ENCODE measurements at regions not wholly inside any gene's neighbourhood (a gene's known extent, or its start where the extent isn't known, plus 50 kb on each side); places are given as distances from the start of the nearest gene placed in this dataset.

GRCh38 chr10:34890939-34891338, 75.8 kb upstream of the PARD3 start:
- no peak for TF ChIP-seq CTCF (conservative IDR thresholded peaks at IDR 0.05; ENCODE audit: low read depth, low read length)
- intact Hi-C loops (cut with micrococcal nuclease; ENCODE audit: unreplicated experiment): no loop called here
- BruUV-seq (replicated peaks): no TSS peak
- Histone ChIP-seq H3K36me3 (ENCODE audit: insufficient read depth, low read length, poor library complexity, severe bottlenecking) (no peaks in the 10 kb centered on the region), H3K9me3 (ENCODE audit: low read depth, low read length, poor library complexity, severe bottlenecking) (no peaks in the 10 kb centered on the region), H3K4me1 (ENCODE audit: insufficient read depth, low read length, poor library complexity, severe bottlenecking) (no peaks in the 10 kb centered on the region), H3K4me3 (ENCODE audit: low read depth, low read length, poor library complexity, severe bottlenecking) (no peak overlapping the region), H3K27me3 (replicated peaks; ENCODE audit: insufficient read depth, low read depth, low read length, poor library complexity) (no peaks in the 10 kb centered on the region), H3K27ac (ENCODE audit: low read depth, low read length, poor library complexity, severe bottlenecking) (no peak overlapping the region)
- DNase-seq (ENCODE audit: low spot score): no peak
- POLR2A ChIA-PET (ENCODE audit: low non-redundant PET): no interaction called here
- CTCF ChIA-PET: no interaction called here

GRCh38 chr10:34889004-34889869, 74.1 kb upstream of the PARD3 start:
- ChIA-PET CTCF (no interaction called here), POLR2A (ENCODE audit: low non-redundant PET) (interaction anchor here (0.5 kb wide), 1 partner anchor 243 kb away, joined by 3 read pairs; no protein-coding TSS in a partner anchor)
- Histone ChIP-seq H3K27me3 (replicated peaks; ENCODE audit: insufficient read depth, low read depth, low read length, poor library complexity) (no peaks in the 10 kb centered on the region), H3K27ac (ENCODE audit: low read depth, low read length, poor library complexity, severe bottlenecking) (no peak overlapping the region), H3K9me3 (ENCODE audit: low read depth, low read length, poor library complexity, severe bottlenecking) (no peaks in the 10 kb centered on the region), H3K36me3 (ENCODE audit: insufficient read depth, low read length, poor library complexity, severe bottlenecking) (no peaks in the 10 kb centered on the region), H3K4me3 (ENCODE audit: low read depth, low read length, poor library complexity, severe bottlenecking) (no peak overlapping the region), H3K4me1 (ENCODE audit: insufficient read depth, low read length, poor library complexity, severe bottlenecking) (no peaks in the 10 kb centered on the region)
- TF ChIP-seq CTCF (conservative IDR thresholded peaks at IDR 0.05; ENCODE audit: low read depth, low read length) (no peak), EZH2 (IDR thresholded peaks at IDR 0.05; ENCODE audit: borderline replicate concordance, low read depth, low read length, poor library complexity, severe bottlenecking) (no peak)
- DNase-seq (ENCODE audit: low spot score): no peak
- no TSS peak for BruUV-seq (replicated peaks)
- intact Hi-C loops (cut with micrococcal nuclease; ENCODE audit: unreplicated experiment): no loop called here

- TF ChIP-seq CTCF (conservative IDR thresholded peaks at IDR 0.05; ENCODE audit: low read depth, low read length) (no peak), EZH2 (IDR thresholded peaks at IDR 0.05; ENCODE audit: borderline replicate concordance, low read depth, low read length, poor library complexity, severe bottlenecking) (no peak)
- H3K27ac ChIP-seq (ENCODE audit: low read depth, low read length, poor library complexity, severe bottlenecking): no peak overlapping the region
- no peak for DNase-seq (ENCODE audit: low spot score)
- intact Hi-C loops (cut with micrococcal nuclease; ENCODE audit: unreplicated experiment): no loop called here
- no peaks in the 10 kb centered on the region for H3K27me3 ChIP-seq (replicated peaks; ENCODE audit: insufficient read depth, low read depth, low read length, poor library complexity)
- no TSS peak for BruUV-seq (replicated peaks)
- H3K4me3 ChIP-seq (ENCODE audit: low read depth, low read length, poor library complexity, severe bottlenecking): no peak overlapping the region
- POLR2A ChIA-PET (ENCODE audit: low non-redundant PET): interaction anchor here (0.5 kb wide), 1 partner anchor 13 kb away, joined by 3 read pairs; no protein-coding TSS in a partner anchor
- H3K36me3 ChIP-seq (ENCODE audit: insufficient read depth, low read length, poor library complexity, severe bottlenecking): no peaks in the 10 kb centered on the region
- CTCF ChIA-PET: interaction anchor here (0.5 kb wide), 1 partner anchor 126 kb away, joined by 11 read pairs; no protein-coding TSS in a partner anchor
- H3K4me1 ChIP-seq (ENCODE audit: insufficient read depth, low read length, poor library complexity, severe bottlenecking): no peaks in the 10 kb centered on the region
- no peaks in the 10 kb centered on the region for H3K9me3 ChIP-seq (ENCODE audit: low read depth, low read length, poor library complexity, severe bottlenecking)
Measured at GRCh38 chr10:34886906-34887642, 72.0 kb upstream of the PARD3 start.
